ENCODE measurements at regions not wholly inside any gene's neighbourhood (a gene's known extent, or its start where the extent isn't known, plus 50 kb on each side); places are given as distances from the start of the nearest gene placed in this dataset.

DNA sequence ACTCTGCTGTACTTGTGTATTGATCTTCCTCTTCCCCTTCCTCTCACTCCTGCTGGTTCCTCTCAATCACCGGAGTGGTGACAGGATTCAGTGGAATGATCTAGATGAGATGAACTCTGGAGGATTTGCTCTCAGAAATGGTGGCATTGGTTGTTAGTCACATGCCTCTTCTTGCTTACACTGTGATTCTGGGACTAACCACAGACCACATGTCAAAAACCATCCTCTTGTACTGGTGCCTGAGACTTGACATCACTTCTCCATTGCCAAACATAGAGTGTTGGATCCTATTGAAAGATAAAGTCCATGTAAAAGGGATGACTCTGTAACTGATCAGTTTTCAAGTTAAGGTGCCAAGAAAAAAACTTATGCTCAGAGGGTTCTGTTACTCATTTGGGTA lies 506.5 kb downstream of the DMAC1 start:
- DNase-seq (ENCODE audit: extremely low read depth in 1 of 11, low read depth in 9 of 11, low spot score in 4 of 11) = no peak

DNA sequence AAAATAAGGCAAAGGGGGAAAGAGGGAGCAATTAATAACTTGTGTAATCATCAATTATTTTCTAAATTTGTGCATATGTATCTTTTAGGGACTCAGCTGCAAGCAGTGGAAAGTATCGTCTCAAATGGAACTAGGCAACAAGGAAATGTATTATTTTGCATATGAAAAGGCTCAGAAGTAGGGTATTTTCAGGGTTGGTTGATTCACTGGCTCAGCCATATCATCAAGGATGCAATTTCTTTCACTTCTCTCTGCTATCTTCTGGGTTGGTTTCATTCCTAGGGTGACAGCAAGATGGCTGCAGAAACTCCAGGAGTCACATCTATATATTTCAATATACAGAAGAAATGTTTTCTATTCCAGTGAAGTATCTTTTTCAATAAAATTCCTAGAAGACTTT lies 509.8 kb downstream of the DMAC1 start:
- no peak for DNase-seq (ENCODE audit: extremely low read depth in 1 of 11, low read depth in 9 of 11, low spot score in 4 of 11)

DNA sequence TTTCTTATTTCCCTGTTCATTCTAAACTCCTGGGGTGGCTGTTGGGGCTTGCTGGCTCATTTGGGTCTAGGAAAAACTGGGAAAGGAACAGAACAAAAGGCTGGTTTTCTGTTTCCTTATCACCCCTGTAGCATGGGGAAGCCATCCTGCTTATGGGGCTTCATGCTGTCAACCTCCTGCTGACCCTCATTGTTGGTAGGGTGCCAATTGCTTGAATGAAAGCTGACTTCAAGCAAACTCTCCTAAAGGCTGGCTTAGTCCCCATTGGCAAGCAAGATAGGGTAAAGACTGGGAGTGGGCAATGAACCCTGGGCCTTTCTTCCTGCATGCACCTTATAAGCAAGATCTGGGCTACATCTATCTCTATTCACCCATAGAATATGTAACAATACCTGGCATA lies 511.6 kb downstream of the DMAC1 start:
- DNase-seq (ENCODE audit: extremely low read depth in 1 of 11, low read depth in 9 of 11, low spot score in 4 of 11) = no peak

DNA sequence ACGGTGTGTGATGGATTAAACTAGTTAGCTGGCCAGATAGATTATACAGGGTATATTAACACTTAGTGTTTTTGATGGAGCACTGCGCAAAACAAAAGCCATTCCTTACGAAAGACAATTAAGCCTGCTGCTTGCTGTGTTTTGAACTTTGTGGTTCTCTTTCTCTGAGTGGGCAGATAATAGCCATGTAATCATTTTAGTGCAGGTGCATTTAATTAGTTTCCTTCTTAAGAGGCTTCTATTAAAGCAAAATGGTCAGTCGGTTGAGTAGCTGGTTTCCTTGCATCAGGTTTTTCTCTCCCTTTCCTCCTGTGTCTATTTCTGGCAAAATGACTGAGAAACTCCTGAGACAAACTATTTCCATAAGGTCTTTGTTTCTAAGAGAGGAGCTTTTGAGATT lies 512.5 kb downstream of the DMAC1 start:
- DNase-seq (ENCODE audit: extremely low read depth in 1 of 11, low read depth in 9 of 11, low spot score in 4 of 11) = no peak

DNA sequence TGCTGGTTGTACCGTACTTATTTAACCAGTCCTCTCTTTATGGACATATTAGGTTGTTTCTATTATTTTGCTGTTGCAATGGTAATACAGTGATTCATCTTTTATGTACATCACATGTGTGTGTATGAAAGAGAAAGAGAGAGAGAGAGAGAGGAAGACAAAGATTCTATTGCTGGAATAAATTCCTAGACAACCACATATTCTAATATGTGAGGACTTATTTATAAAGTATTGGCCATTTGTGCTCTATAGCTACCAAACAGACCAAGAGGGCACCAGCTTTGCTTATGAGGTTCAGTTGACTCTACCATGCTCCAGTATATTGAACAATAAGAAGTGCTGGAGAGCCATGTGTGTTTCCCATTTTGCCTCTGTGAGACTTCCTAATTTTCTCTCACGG lies 513.5 kb downstream of the DMAC1 start:
- DNase-seq (ENCODE audit: extremely low read depth in 1 of 11, low read depth in 9 of 11, low spot score in 4 of 11) = no peak

DNA sequence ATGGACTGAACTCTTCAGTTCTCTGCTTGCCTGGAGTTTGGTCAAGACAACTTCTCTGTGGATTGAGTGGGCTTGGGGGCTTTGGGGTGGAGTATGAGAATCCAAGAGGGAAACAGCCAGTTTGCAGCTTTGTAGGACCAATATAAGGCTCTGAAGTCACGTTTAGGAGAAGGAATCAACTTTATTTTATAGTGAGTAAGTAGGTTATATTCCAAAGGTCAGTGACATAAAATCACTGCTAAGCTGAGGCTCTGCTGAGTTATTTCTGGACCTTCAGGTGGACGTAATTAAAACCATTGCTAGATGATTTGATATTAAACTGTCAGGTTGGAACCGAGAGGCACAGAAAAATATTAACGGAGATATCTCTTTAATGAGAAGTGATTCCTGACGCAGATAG lies 514.4 kb downstream of the DMAC1 start:
- no peak for DNase-seq (ENCODE audit: extremely low read depth in 1 of 11, low read depth in 9 of 11, low spot score in 4 of 11)

DNA sequence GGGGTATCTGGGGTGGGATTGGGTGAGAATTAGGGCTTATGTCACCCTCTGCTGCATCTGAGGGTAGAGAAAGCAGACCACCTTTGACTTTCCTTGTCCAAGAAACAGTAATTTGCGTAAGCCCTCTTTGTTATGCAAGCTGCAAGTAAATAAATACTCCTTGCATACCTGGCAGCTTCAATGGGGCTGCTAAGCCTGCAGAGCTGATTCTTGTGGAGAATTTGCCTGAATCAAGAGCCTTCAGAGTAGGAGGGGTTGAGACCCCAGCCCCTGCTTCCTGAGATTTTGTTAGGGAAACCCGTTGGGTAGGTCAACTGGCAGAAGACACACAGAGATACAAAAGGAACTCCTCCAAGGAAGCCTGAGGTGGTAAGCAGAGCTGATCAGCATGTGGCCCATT lies 515.1 kb downstream of the DMAC1 start:
- no peak for DNase-seq (ENCODE audit: extremely low read depth in 1 of 11, low read depth in 9 of 11, low spot score in 4 of 11)

DNA sequence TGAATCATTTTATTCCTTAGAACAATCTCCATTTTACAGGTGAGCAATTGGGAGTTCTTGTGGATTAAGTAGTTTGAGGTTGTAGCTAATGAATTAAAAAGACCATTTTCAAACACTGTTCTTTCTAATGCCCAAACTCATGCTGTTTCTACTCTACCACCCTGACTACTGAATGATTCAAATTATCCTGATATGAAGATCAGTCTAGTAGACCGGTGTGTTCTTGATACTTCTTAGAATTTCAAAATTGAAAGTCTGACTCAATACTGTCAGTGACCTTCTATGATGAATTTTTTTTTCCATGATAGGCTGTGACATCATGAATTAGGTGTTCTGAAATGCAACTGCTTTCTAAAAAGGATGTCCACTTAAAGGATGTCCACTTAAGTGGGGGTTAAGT lies 515.5 kb downstream of the DMAC1 start:
- DNase-seq (ENCODE audit: extremely low read depth in 1 of 11, low read depth in 9 of 11, low spot score in 4 of 11) = no peak

DNA sequence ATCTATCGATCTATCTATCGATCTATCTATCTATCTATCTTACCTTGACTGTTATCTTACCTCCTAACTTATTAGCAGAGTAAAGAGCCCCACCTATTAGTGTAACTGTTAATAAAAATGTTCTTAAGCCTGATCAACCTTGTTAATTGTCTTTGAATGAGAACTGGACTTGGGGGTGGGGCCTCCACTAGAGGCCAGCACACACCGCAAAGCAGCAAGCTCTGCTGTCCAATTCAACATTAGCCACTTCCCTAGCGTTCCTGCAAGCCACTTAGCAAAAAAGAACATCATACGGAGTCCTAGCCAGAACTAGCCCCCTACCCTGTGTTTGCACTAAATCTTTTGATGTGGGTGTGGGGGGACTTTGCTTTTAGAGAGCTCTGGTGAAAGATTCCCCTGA lies 515.8 kb downstream of the KDM4C start:
- peak in 8 of 11 donors; percentile 6 to 48 (median 30) for DNase-seq (ENCODE audit: extremely low read depth in 1 of 11, low read depth in 9 of 11, low spot score in 4 of 11)

DNA sequence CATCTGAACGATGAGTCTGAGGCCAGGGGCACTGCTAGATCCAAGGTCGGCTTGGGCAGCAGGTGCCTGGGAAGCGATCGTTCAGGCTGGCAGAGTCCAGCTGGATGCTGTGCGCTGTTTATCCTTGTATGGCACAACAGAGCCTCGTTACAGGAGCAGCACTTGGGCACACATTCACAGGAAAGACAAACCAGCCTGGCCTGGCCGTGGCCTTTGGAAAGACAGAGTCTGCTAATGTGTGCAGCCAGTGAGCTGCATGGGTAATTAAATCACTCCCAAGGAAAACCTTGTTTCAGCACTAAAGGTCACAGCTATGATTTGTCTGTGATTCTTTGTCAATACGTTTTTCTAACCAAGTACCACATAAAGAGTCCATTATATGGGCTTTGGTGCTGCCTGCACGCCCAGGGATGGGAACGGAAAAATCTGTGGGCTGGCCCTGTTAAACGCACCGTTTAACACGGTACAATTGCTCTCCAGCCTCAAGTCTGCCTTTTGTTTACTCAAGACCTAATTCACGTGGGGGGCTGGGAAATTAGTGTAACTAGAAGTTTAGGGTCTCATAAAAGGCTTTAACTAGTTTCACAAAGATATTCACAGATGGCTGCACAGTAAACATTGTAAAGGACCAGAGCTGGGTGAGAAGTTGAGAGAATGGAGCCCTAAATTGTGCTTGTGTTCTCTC lies 509.3 kb downstream of the KDM4C start:
- DNase-seq (ENCODE audit: extremely low read depth in 1 of 11, low read depth in 9 of 11, low spot score in 4 of 11) = peak in 9 of 11 donors; percentile 20 to 72 (median 44)

DNA sequence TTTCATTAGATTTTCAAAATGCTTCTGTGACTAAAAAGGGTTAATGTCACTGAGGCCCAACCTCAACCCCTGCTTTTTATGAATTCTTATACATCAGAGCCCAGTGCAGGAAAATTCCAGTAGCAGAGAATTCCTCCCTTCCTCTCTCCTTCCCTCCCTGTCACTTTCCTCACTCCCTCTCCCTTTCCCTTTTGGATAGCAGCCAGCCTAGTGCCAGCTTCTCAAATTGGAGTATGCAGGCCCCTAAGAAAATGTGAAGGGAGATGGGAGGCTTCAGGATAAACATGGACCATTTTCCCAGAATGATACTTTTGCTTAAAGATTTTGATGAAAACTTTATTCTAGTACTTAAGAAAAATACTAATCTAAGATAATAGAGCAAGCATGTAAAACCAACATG lies 507.4 kb downstream of the KDM4C start:
- peak in 2 of 11 donors; percentile 15 to 18 for DNase-seq (ENCODE audit: extremely low read depth in 1 of 11, low read depth in 9 of 11, low spot score in 4 of 11)

DNA sequence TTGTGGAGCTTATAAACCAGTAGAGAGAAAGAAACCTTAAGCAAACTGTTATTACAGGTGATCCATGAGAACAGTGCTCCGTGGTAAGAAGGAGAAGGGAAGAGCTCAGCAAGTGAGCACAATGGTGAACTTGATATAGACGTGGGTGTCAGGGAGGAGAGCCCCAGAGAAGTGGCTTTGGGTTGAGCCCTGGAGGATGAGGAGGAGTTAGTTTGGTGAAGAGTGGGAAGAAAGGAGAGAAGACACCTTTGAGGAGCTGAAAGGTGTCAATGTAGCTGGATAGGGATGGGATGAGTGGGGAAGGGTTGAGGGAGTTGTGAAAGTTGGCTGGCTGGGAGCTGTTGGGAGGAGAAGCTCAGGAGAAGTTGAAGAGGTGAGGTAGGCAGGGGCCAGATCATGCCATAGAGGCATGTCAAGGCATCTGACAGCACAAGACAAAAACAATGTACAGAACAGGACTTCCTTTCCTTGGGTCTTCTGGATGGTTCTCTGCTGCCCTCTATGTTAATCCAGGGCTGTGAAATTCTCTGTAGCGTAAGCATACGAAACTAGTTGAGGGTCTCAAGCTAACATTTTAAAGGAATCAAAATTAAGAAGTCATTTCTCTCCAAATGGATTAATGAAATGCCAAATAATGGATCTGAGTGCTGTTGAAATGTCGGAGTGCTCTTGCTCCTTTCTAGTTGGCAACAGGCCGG lies 501.9 kb downstream of the KDM4C start:
- DNase-seq (ENCODE audit: extremely low read depth in 1 of 11, low read depth in 9 of 11, low spot score in 4 of 11) = no peak

DNA sequence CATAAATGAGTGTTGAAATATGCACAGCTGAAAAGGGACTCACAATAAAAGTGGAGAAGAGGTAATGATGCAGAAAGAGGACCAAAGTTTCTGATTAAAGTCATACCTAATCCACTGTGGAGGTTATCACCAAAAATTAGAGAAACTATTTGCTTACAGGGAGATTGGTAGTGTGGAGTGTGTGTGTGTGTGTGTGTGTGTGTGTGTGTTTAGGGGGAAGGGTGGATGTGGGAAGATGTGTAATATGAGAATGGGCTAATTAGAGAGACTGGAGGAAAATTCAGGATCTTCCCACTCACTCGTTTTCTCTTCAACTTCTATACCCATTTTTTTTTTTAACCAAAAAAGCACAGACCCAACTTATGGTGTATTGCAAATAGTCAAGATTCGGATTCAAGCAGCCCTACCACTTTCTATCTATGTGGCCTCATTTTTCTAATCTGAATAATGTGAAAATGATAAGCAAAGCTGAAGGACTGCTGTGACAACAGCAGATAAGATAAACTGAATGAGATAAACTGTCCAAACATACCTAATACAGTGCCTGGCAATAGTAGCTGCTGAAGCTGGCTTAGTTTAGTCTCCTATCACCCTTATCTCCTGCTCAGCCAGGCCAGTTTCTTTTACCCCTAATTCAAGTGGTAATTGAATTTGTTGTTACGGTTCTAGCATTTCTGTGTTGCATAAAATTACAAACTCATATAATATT lies 501.1 kb downstream of the KDM4C start:
- no peak for DNase-seq (ENCODE audit: extremely low read depth in 1 of 11, low read depth in 9 of 11, low spot score in 4 of 11)

DNA sequence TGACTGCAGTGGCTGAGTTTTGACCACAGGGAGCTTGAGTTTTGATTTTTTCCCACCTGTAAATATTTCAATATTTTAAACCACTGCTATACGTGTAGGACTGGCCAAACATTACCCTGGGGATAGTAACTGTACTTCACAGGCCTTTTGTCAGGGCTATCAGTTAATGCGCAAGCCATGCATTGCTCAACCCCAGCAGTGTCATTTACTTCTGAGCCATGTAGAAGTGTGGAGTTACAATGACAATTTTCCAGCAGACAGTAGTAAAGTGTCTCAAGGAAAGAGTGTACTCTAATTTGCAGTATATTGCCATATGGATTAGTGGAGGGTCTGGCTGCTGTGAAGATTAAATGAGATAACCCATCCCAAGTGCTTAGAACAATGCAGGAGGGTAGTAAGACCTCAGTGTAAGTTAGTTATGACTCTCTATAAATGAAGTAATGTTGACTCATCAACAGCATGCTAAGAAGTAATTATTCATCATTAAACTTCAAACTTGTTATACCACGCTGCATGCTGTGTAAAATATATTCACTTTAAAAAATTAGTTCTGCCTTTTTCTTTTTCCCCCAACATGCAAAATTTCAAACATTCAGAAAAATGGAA lies 489.2 kb downstream of the KDM4C start:
- no peak for DNase-seq (ENCODE audit: extremely low read depth in 1 of 11, low read depth in 9 of 11, low spot score in 4 of 11)

DNA sequence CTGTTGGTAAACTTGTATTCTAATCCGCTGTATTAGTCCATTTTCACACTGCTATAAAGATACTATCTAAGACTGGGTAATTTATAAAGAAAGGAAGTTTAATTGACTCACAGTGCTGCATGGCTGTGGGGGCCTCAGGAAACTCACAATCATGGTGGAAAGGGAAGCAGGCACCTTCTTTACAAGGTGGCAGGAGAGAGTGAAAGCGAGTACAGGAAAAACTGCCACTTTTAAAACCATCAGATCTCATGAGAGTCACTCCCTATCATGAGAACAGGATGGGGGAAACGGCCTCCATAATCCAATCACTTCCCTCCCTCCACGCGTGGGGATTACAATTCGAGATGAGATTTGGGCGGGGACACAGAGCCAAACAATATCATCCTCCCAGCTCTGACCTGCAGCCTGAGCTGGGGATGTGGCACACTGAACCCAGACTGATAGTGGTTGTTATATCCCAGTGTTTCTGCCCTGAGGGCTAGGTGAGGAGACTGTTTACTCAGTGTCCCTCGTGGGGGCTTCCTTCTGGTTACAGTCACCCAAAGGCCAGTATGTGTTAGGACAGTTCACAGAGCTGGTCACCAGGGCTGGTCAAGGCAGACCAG lies 488.3 kb downstream of the KDM4C start:
- no peak for DNase-seq (ENCODE audit: extremely low read depth in 1 of 11, low read depth in 9 of 11, low spot score in 4 of 11)

DNA sequence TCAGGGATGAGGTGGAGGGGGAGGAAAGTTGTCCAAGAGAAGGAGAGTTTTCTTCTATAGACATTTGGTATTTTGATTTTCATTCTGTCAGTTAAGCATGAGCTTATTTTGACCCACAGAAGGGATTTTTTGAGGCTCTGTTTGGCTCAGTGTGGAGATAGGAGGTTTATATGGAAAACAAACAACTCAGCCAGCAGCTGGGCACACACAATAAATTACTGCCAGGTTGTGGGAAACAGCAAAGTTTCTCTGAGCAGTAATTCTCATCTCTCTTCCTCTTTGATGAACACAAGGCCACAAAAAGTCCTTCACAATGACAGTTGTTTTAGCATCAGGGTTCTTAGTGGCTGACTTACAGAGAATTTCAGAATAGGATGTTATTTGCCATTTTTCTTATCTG lies 486.1 kb downstream of the KDM4C start:
- DNase-seq (ENCODE audit: extremely low read depth in 1 of 11, low read depth in 9 of 11, low spot score in 4 of 11) = no peak

DNA sequence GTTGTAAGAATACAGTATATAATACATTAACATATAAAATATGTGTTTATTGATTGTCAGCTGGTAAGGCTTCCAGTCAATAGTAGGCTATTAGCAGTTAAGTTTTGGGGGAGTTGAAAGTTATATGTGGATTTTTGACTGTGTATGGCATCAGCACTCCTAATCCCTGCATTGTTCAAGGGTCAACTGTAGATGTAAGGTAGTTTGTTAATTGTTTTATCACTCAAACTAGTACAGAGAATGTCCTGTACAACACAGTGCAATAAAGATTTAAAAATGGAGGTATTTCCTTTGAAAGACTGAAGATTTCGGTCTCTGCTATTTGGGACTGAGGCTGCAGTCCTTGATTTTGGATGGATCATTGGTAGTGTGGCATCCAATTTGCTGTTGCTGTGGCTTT lies 484.4 kb downstream of the KDM4C start:
- no peak for DNase-seq (ENCODE audit: extremely low read depth in 1 of 11, low read depth in 9 of 11, low spot score in 4 of 11)

DNA sequence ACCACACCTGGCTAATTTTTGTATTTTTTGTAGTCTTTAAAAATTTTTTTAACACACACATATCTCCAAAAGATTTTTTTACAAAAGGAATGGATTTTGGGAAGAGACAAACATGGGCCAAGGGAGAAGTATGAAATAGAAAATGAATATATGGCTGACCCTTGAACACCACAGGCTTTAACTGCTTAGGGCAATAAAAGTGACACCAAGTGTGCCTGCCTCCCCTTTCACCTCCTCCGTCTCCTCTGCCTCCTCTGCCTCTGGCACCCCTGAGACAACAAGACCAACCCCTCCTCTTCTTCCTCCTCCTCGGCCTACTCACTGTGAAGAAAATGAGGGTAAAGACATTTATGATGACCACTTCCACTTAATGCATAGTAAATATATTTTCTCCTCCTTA lies 483.9 kb downstream of the KDM4C start:
- DNase-seq (ENCODE audit: extremely low read depth in 1 of 11, low read depth in 9 of 11, low spot score in 4 of 11) = no peak

DNA sequence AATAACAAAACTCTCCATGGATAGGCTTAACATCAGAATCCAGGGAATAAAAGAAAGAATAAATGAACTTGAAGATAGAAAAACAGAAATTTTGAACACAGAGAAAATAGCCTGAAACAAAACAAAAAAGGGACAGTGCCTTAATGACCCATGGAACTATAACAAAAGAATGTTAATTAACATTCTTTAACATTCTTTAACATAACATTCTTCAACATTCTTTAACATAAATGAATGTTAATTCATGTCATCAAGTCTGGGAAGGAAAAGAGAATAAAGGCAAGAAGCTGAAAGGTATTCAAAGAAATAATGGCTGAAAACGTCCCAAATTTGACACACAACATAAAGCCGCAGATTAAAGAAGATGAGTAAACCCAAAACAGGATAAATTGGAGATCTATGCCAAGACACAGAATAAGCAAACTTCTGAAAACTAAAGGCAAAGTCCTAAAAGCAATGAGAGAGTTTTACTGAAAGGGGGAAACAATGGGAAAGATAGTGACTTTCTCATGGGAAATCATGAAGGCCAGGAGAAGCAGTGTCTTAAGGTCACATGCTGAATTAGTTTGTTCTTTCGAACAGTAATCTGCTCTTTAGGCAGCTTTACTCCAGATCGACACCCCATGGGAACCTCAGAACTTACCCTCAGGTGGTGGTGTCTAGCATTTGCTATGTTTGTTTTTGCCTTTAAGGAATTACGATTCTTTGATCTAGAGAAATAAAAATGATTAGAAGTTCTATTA lies 483.0 kb downstream of the KDM4C start:
- no peak for DNase-seq (ENCODE audit: extremely low read depth in 1 of 11, low read depth in 9 of 11, low spot score in 4 of 11)

Data from renal cortex interstitium (tissue), 11 donors.